GM21576 (cell line): ENCODE measurements at regions not wholly inside any gene's neighbourhood (a gene's known extent, or its start where the extent isn't known, plus 50 kb on each side); places are given as distances from the start of the nearest gene placed in this dataset.

Source experiments
- ATAC-seq: cut with Tn5 transposase; IDR thresholded peaks from one replicate; pipeline ENCODE4 v1.9.1; 2021; ENCODE audit warnings: mild to moderate bottlenecking, moderate library complexity; ENCODE audit not compliant: unreplicated experiment

- ATAC-seq = no peak
These were observed 121.6 kb upstream of the ADAMTS16 start for GRCh38 chr5:5018578-5018970.

- ATAC-seq = no peak
These were observed 118.7 kb upstream of the ADAMTS16 start for GRCh38 chr5:5021436-5021835.

GRCh38 chr5:5025098-5025773, 114.9 kb upstream of the ADAMTS16 start:
- ATAC-seq = no peak

GRCh38 chr5:5025774-5026408, 114.2 kb upstream of the ADAMTS16 start:
- ATAC-seq = no peak

- no peak for ATAC-seq
These were observed 113.7 kb upstream of the ADAMTS16 start for GRCh38 chr5:5026409-5026785.

GRCh38 chr5:5031665-5032064, 108.5 kb upstream of the ADAMTS16 start:
- ATAC-seq = no peak

GRCh38 chr5:5037674-5038073, 102.5 kb upstream of the ADAMTS16 start:
- no peak for ATAC-seq

GRCh38 chr5:5039918-5040317, 100.2 kb upstream of the ADAMTS16 start:
- no peak for ATAC-seq

GRCh38 chr5:5040712-5041111, 99.4 kb upstream of the ADAMTS16 start:
- ATAC-seq = no peak

GRCh38 chr5:5042806-5043205, 97.3 kb upstream of the ADAMTS16 start:
- no peak for ATAC-seq

GRCh38 chr5:5043346-5043745, 96.8 kb upstream of the ADAMTS16 start:
- ATAC-seq = no peak

- ATAC-seq = no peak
These were observed 95.8 kb upstream of the ADAMTS16 start for GRCh38 chr5:5044247-5044840.

- peak; percentile 82 for ATAC-seq
These were observed 93.2 kb upstream of the ADAMTS16 start for GRCh38 chr5:5046680-5047502.

- ATAC-seq = no peak
These were observed 89.3 kb upstream of the ADAMTS16 start for GRCh38 chr5:5050801-5051200.

GRCh38 chr5:5055712-5056111, 84.4 kb upstream of the ADAMTS16 start:
- no peak for ATAC-seq

- no peak for ATAC-seq
These were observed 78.3 kb upstream of the ADAMTS16 start for GRCh38 chr5:5061836-5062235.

- no peak for ATAC-seq
These were observed 77.4 kb upstream of the ADAMTS16 start for GRCh38 chr5:5062525-5063302.

GRCh38 chr5:5063533-5063953, 76.6 kb upstream of the ADAMTS16 start:
- ATAC-seq = peak; percentile 49

- ATAC-seq = no peak
These were observed 74.7 kb upstream of the ADAMTS16 start for GRCh38 chr5:5065472-5065871.

- ATAC-seq = no peak
These were observed 73.6 kb upstream of the ADAMTS16 start for GRCh38 chr5:5066276-5067186.
